GM10266 (cell line): ENCODE measurements at regions not wholly inside any gene's neighbourhood (a gene's known extent, or its start where the extent isn't known, plus 50 kb on each side); places are given as distances from the start of the nearest gene placed in this dataset.

Experiments used
- DNase-seq: peaks from one replicate; pipeline ENCODE4 v3.0.0; 2012; ENCODE audit errors: extremely low spot score
- TF ChIP-seq, protein P1 (sequence below): IDR thresholded peaks from 2 replicates; pipeline ENCODE4 v1.5.1; 2012; ENCODE audit warnings: mild to moderate bottlenecking, low read depth; ENCODE audit not compliant: control insufficient read depth, insufficient read depth; ENCODE audit errors: missing control alignments

DNA sequence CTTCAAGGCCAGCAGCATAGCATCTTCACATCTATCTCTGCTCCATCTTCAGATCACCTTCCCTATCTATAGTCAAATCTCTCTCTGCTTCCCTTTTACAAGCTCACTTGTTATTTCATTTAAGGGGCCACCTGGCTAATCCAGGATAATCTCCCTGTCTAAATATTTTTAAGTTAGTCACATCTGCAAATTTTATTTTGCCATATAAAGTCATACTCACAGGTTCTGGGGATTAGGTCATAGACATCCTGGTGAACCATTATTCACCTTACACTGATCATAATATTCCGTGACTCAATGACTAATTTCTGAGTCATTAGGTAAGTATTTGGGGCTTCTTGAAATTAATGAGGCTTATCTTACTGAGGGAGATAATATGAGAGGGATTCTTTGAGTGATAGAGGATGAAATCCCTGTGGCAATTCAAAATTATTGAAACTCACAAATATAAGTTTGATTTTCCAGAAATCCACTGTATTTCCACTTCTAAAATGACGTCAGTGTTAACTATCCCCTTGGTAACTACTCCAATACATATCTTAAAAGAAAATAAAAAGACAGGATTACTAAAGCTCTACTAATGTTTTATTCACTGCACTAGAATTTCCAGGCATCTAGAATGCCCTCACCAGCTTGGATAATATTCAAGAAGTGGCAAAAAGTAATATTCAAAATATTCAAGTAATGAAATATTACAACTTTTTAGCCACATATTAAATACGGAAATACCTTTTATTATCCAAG lies 93.7 kb upstream of the RBMS3 start:
- no peak for DNase-seq
- TF ChIP-seq, protein P1, sequence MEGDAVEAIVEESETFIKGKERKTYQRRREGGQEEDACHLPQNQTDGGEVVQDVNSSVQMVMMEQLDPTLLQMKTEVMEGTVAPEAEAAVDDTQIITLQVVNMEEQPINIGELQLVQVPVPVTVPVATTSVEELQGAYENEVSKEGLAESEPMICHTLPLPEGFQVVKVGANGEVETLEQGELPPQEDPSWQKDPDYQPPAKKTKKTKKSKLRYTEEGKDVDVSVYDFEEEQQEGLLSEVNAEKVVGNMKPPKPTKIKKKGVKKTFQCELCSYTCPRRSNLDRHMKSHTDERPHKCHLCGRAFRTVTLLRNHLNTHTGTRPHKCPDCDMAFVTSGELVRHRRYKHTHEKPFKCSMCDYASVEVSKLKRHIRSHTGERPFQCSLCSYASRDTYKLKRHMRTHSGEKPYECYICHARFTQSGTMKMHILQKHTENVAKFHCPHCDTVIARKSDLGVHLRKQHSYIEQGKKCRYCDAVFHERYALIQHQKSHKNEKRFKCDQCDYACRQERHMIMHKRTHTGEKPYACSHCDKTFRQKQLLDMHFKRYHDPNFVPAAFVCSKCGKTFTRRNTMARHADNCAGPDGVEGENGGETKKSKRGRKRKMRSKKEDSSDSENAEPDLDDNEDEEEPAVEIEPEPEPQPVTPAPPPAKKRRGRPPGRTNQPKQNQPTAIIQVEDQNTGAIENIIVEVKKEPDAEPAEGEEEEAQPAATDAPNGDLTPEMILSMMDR: no peak

DNA sequence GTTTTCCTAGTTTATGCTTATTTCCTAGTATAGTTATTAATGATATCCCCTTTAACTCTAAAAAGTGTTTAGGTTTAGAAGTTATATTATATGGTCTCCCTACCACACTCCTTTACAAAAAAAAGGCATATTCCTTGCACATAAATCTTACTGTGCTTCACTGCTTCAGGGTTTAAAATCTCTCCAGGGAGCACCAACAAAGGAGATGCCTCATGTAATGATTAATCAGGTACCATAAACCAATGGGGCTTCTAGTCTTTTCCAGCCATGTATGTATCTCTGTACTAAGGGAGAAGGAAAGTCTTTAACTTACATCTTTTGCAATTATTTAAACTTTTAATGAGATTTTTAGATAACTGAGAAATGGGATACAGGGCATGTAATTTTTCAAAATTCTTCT lies 91.5 kb upstream of the RBMS3 start:
- DNase-seq: no peak
- TF ChIP-seq, protein P1: no peak

DNA sequence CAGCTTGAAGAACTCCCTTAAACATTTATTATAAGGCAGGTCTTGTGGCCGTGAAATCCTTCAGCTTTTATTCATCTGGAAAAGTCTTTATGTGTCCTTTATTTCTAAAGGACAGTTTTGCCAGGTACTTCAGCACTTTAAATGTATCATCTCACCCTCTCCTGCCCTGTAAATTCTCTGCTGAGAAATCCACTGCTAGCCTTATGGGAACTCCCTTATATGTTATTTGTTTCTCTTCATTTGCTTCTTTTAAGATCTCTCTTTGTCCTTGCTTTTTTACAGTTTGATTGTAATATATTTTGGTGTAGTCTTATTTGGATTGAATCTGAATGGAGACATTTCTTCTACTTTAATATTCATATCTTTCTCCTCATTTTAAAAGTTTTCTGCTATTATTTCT lies 86.7 kb upstream of the RBMS3 start:
- no peak for DNase-seq
- TF ChIP-seq, protein P1: no peak

DNA sequence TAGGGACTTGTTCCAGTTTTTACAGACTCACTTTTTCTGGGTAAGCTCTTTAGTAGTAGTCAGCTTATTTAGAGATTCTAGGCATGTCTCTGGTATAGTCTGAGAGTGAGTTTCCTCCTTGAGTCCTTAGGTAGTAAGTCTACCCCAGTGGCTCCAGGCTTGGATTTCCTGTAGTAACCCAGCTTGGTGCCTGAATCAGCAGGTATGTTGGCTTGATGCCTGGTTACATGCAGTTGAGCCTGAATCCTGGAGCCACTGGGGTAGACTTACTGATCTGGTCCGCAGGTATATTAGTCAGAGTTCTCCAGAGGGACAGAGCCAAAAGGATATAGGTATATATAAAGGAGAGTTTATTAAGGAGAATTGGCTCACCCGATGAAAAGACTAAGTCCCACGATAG lies 85.8 kb upstream of the RBMS3 start:
- DNase-seq: no peak
- TF ChIP-seq, protein P1: no peak

DNA sequence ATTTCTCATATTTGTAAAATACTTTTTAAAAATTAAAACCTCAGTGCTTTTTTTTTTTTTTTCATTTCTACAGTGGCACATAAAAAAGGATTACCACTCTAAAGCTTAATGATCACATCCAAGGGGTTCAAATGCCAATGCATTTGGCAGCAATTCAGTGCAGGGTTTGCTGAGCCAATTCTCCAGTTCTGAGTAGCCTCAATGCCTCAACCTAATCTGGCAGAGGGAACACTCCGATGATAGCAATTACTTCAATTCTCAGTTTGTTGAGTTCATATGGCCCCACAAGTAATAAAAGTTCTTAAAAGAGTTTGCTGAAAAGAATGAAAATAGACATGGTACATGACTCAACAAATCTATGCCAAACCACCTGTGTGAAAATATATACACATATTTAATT lies 79.3 kb upstream of the RBMS3 start:
- DNase-seq: no peak
- TF ChIP-seq, protein P1: no peak

DNA sequence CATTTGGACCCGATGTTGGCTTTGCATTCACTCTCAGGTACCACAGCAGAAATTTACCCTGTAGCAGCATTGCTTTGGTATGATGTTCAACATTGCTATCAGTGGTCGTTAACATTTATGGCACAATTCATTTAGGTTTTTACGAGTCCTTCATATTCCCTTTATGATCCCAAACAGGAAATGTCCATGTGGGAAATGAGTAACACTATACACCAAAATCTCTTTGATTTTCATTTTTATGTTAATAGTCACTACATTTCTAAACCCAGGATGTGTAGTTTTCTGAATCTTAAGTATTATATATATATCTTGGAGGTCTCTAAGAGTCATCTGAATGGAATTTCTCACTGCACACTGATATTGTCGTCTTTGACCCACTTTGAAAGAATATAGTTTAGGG lies 78.5 kb upstream of the RBMS3 start:
- TF ChIP-seq, protein P1: no peak

DNA sequence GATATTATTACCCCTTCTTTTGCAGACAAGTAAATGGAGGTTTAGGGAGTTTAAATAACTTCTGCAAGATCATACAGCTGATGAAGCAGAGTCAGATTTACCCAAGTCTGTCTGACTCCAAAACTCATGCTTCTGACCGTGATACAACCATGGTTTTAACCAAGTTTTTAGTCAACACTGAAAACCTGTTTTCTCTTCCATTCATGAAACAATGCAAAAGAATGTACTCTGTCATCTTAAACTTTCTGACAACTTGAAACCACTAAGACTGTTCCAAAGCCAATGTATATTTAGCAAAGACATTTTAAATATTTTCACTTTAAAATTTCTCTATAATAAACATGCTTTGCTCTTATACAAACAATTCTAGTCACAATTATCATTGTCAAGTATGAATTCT lies 77.0 kb upstream of the RBMS3 start:
- TF ChIP-seq, protein P1: no peak
- no peak for DNase-seq

More for the DNA sequence above, 78.5 kb upstream of the RBMS3 start:
- no peak for DNase-seq
